Renal pelvis (tissue), 1 donor: ENCODE measurements at regions not wholly inside any gene's neighbourhood (a gene's known extent, or its start where the extent isn't known, plus 50 kb on each side); places are given as distances from the start of the nearest gene placed in this dataset.
"Not testable (repeated sequence)": the region's sequence is repeated elsewhere in the genome, so short reads cannot be mapped to it uniquely, and the experiment has no call there.

Experiments
- DNase-seq: peaks from one replicate; pipeline ENCODE4 v3.0.0-alpha.2; 2013

GRCh38 chr2:116922414-116922813 is 892.1 kb upstream of the DDX18 start:
- DNase-seq = no peak

- DNase-seq = no peak
Observed at GRCh38 chr2:116924509-116924908, 890.0 kb upstream of the DDX18 start.

- DNase-seq = no peak
Observed at GRCh38 chr2:116935097-116935814, 879.2 kb upstream of the DDX18 start.

DNA sequence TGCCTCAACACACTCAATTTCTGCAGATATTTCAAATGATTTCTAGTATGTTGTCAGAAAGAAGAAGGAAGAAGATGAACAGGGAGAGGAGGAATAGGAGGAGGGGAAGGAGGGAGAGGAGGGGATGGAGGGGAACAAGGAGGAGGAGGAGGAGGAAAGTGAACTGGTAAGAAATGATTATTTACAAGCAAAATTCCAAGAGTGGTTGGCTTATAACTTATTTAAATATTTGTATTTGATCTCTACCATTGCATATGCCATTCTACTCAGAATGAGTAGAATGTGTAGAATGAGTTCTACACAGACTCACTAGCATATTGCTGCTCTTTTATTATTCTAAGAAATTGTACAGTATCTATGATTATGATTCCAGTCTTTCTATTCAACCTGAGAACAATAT is 866.2 kb upstream of the DDX18 start:
- DNase-seq = no peak

DNA sequence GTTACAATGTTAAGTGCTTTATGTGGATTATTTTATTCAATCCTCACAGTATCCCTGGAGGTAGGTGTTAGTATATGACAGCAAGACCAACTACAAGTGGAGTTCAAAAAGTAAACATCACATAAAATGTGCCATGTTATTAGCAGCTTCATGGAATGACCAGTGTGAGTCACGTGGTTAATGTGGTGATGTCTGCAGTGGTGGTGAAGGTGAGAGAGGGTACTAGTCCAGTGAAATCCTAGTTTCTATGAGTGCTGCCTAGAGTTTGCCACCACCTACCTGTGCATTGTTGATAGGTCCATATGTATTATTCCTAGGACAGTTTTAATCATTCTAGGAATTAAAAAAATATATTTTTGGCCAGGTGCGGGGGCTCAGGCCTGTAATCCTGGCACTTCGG is 865.2 kb upstream of the DDX18 start:
- DNase-seq = no peak

DNA sequence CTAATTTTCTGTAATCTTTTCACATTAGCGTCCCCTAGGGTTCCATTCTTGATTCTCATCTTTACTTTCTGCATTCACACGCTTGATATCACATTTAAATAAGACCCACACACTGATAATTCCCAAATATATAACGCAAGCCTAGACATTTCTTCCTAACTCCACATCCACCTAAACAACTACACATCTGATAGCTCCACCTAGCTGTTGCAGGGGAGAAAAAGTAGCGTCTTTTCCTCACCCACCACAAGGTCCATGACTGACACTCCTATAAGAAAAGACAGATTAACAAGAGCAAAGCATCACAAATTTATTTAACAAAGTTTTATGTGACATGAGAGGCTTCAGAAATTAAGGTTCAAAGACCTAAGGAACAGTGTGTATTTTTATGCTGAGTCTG is 862.2 kb upstream of the DDX18 start:
- DNase-seq = no peak

GRCh38 chr2:116955646-116956045 is 858.8 kb upstream of the DDX18 start:
- DNase-seq = no peak

DNA sequence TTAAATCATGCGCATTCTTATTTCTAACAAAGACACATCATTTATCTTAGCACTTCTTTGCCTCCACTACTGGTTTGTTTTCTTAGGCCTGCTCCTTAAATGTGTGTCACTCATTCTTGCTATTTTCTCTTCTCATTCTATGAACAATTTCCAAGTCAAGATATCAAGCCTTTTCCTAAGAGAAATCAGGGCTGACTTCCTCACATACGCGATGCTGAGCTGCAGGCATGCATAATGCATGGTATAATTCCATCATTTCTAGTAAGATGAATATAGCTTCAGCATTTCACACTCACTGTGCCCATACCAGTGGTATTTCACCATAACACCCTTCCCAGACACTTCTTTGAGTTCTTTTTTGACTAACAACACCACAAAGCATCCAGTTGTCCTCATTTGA is 838.9 kb upstream of the DDX18 start:
- DNase-seq = no peak

DNA sequence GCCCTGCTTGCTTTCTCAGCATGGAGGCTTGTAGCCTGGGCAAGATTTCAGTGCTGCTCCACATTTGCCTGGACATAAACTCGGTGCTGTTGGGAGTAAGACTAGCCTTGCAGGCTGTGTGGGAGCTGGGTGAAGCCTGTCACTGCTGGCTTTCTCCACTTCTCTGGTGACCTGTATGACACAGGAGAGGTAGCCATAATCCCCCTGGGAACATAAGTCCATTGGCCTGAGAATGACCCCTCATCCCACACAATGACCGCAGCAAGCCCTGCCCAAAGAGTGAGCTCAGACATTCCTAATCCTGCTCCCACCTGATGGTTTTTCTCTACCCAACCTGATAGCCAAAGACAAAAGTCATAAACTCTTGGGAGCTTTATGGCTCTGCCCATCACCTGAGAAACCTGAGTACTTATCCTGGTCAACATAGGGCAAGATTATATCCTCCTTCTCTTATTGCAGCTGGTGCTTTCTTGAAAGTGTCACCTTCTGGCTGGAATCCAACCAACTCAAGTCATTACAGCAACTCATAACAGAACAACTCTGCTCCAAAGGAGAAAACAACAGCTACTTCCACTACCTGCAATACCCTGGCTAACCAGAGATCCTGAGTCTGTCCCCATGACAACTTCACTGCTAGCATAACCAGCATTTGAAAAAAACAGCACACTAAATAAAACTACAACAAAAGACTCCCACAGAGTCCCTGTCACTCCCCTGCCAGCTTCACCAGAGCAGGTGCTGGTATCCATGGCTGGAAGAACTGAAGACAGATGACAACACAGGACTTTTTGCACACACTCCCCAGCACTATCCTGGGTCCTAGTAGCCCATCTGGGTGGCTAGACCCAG is 834.4 kb upstream of the DDX18 start:
- peak; percentile 47 for DNase-seq

DNA sequence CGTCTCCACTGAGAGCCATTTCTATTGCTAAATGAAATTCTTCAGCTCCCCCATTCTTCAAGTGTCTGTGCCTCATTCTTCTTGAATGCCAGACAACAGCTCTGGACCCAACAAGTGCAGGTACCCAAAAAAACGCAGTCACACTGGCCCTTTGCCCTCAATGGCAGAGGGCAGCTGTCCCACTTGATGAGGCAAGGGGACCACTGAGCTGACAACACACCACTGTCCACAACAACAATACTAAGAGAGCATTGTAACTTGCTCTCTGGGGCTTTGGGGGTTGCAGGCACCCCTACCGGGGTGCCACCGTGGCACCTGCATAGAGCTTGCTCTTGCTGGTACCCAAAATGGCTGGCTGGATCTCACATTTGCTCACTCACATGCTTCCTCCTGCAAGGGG is 827.0 kb upstream of the DDX18 start:
- no peak for DNase-seq

GRCh38 chr2:116988303-116988702 is 826.2 kb upstream of the DDX18 start:
- no peak for DNase-seq

DNA sequence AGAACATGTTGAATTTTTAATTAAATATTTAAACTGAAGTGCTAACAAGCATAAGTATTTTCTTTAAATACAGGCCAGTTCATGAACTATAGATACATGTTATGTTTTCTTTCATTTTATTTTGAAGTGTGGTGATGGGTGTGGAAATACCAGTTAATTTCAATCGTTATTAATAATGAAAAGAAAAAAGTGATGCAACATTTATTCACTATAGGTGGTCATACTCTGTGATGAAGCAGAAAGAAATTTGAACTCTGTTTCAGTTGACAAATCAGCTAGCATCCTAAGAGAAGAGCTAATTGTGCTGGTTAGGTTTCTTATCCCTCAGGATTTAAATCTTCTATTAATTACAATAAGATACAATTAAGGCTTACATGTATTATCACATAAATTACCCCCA is 795.1 kb upstream of the DDX18 start:
- no peak for DNase-seq

- no peak for DNase-seq
Observed at GRCh38 chr2:117027646-117028045, 786.8 kb upstream of the DDX18 start.

GRCh38 chr2:117028708-117029107 is 785.8 kb upstream of the DDX18 start:
- not testable (repeated sequence) for DNase-seq

GRCh38 chr2:117055499-117056375 is 758.8 kb upstream of the DDX18 start:
- no peak for DNase-seq

- no peak for DNase-seq
Observed at GRCh38 chr2:117056376-117056748, 758.1 kb upstream of the DDX18 start.

- DNase-seq = no peak
Observed at GRCh38 chr2:117057016-117057415, 757.5 kb upstream of the DDX18 start.

DNA sequence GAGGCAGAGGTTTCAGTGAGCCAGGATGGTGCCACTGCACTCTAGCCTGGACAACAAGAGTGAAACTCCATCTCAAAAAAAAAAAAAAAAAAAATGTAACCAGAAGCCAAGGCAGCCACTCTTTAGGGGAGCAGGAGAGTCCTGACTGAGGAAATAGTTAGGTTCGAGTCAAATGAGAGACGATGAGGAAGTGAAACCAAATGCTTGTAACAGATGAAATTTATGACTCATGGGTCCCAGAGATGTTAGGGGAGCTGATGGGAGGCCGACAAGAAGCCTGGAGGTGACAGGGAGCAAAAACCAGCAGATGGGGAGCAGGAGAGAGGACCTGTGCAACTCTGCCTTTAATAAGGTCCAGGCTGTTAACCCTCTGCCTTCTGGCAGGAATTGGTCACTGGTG is 756.1 kb upstream of the DDX18 start:
- no peak for DNase-seq

DNA sequence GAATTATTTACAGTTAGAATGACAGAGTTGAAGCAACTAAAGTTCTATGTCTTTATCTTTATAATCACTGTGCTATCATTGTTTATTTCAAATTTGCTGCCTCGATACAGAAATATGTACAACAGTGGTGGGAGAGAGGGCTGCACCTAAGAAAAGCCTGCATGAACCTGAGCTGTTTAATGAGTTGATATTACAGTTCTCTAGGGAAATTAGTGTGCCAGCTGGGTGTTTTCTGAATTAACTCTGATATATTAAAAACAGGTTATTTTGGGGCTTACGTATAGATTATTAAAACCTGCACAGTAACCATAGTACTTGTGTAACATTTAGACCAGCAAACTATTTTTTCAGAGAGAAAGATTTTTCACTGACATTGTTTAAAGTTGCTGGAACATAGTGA is 750.5 kb upstream of the DDX18 start:
- DNase-seq = no peak

GRCh38 chr2:117065912-117066311 is 748.6 kb upstream of the DDX18 start:
- no peak for DNase-seq

GRCh38 chr2:117067900-117068299 is 746.6 kb upstream of the DDX18 start:
- no peak for DNase-seq

DNA sequence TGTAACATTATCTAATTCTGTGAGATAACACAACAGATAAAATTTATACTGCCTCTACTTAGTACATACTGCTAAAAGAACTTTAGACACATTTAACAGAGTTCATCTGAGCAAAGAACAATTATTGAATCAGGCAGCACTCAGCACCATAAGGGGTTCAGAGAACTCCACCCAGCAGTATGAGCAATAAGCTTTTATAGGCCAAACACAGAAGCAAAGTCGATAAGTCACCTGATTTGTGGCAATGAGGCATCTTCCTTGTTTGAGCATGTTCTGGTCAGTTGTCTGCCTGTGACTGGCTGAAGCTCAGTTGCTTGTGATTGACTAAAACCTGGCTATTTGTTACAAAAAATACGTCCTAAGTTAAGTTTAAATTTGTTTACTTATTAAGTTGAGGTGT is 746.1 kb upstream of the DDX18 start:
- no peak for DNase-seq
